Hindlimb muscle (tissue), 1 donor: ENCODE measurements at regions not wholly inside any gene's neighbourhood (a gene's known extent, or its start where the extent isn't known, plus 50 kb on each side); places are given as distances from the start of the nearest gene placed in this dataset.
"Not testable (repeated sequence)": the region's sequence is repeated elsewhere in the genome, so short reads cannot be mapped to it uniquely, and the experiment has no call there.

Experiments
- DNase-seq: peaks from one replicate; pipeline ENCODE4 v3.0.0-alpha.2; 2013

GRCh38 chr6:103723438-103724322 is 1136.0 kb downstream of the HACE1 start:
- no peak for DNase-seq

GRCh38 chr6:103722683-103723082 is 1137.0 kb downstream of the HACE1 start:
- no peak for DNase-seq

GRCh38 chr6:103721923-103722322 is 1137.8 kb downstream of the HACE1 start:
- no peak for DNase-seq

- no peak for DNase-seq
Observed at GRCh38 chr6:103720393-103720792, 1139.3 kb downstream of the HACE1 start.

GRCh38 chr6:103719545-103719944 is 1140.2 kb downstream of the HACE1 start:
- DNase-seq = no peak

- no peak for DNase-seq
Observed at GRCh38 chr6:103715269-103715668, 1144.5 kb downstream of the HACE1 start.

- DNase-seq = not testable (repeated sequence)
Observed at GRCh38 chr6:103709236-103709635, 1150.5 kb downstream of the HACE1 start.

GRCh38 chr6:103707596-103708325 is 1152.0 kb downstream of the HACE1 start:
- no peak for DNase-seq

- no peak for DNase-seq
Observed at GRCh38 chr6:103699769-103700168, 1160.0 kb downstream of the HACE1 start.

GRCh38 chr6:103687430-103687829 is 1172.3 kb downstream of the HACE1 start:
- no peak for DNase-seq

- no peak for DNase-seq
Observed at GRCh38 chr6:103680116-103680515, 1179.6 kb downstream of the HACE1 start.

GRCh38 chr6:103677290-103677689 is 1182.4 kb downstream of the HACE1 start:
- DNase-seq = no peak

GRCh38 chr6:103675807-103676406 is 1183.8 kb downstream of the HACE1 start:
- DNase-seq = peak; percentile 16

GRCh38 chr6:103674790-103675189 is 1184.9 kb downstream of the HACE1 start:
- no peak for DNase-seq

- no peak for DNase-seq
Observed at GRCh38 chr6:103672169-103672568, 1187.5 kb downstream of the HACE1 start.

- DNase-seq = no peak
Observed at GRCh38 chr6:103629613-103630012, 1230.1 kb downstream of the HACE1 start.

GRCh38 chr6:103617642-103618041 is 1242.1 kb downstream of the HACE1 start:
- no peak for DNase-seq

- DNase-seq = no peak
Observed at GRCh38 chr6:103587722-103588121, 1272.0 kb downstream of the HACE1 start.

- DNase-seq = no peak
Observed at GRCh38 chr6:103578115-103578514, 1281.6 kb downstream of the HACE1 start.

- DNase-seq = no peak
Observed at GRCh38 chr6:103570431-103570830, 1289.3 kb downstream of the HACE1 start.

- no peak for DNase-seq
Observed at GRCh38 chr6:103554911-103555310, 1304.8 kb downstream of the HACE1 start.

GRCh38 chr6:103538381-103538780 is 1321.3 kb downstream of the HACE1 start:
- DNase-seq = no peak

- DNase-seq = no peak
Observed at GRCh38 chr6:103534814-103535213, 1324.9 kb downstream of the HACE1 start.
